ENCODE measurements at regions not wholly inside any gene's neighbourhood (a gene's known extent, or its start where the extent isn't known, plus 50 kb on each side); places are given as distances from the start of the nearest gene placed in this dataset.

DNA sequence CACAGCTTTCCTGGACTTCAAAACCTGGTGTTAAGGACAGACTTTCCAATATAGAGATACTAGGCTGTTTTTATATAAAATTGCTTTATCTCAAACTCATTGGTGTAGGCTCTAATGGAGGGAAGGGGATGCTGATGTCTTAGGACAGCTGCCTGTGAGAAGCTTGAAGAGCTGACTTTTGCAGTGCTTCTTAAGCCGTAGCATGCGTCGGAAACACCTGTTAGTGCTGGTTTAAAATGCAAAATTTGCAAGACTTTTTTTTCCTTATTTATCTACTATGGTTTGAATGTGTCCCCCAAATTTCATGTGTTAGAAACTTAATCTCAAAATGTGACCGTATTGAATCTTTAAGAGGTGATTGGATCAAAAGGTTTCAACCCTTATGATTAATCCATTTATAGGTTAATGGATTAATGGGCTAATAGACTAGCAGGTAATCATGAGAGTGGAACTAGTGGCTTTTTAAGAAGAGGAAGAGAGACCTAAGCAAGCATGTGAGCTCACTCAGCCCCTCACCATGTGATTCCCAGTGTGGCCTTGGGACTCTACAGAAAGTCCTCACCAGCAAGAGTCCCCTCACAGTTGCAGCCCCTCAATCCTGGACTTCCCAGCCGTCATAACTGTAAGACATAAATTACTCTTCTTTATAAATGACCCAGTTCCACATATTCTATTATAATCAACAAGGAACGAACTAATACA lies 60.9 kb upstream of the FUT8 start:
- no peaks in the 10 kb centered on the region for H3K9me3 ChIP-seq (ENCODE audit: control insufficient read depth in 4 of 4, insufficient read depth in 3 of 4, low read length in 3 of 4)
- no peak overlapping the region for H3K27ac ChIP-seq (ENCODE audit: low read depth in 1 of 2, low read length in 1 of 2)
- TF ChIP-seq, protein P1, sequence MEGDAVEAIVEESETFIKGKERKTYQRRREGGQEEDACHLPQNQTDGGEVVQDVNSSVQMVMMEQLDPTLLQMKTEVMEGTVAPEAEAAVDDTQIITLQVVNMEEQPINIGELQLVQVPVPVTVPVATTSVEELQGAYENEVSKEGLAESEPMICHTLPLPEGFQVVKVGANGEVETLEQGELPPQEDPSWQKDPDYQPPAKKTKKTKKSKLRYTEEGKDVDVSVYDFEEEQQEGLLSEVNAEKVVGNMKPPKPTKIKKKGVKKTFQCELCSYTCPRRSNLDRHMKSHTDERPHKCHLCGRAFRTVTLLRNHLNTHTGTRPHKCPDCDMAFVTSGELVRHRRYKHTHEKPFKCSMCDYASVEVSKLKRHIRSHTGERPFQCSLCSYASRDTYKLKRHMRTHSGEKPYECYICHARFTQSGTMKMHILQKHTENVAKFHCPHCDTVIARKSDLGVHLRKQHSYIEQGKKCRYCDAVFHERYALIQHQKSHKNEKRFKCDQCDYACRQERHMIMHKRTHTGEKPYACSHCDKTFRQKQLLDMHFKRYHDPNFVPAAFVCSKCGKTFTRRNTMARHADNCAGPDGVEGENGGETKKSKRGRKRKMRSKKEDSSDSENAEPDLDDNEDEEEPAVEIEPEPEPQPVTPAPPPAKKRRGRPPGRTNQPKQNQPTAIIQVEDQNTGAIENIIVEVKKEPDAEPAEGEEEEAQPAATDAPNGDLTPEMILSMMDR (IDR thresholded peaks at IDR 0.05; ENCODE audit: control extremely low read depth, extremely low read depth), result no peak
- H3K4me1 ChIP-seq (ENCODE audit: control insufficient read depth in 5 of 5, insufficient read depth in 5 of 5, low read length in 5 of 5), result peaks cover 0 to 10% (median 5%) of the 10 kb centered on the region in 5 donors
- DNase-seq, result no peak
- no peaks in the 10 kb centered on the region for H3K36me3 ChIP-seq (ENCODE audit: control insufficient read depth in 4 of 4, insufficient read depth in 4 of 4, low read length in 4 of 4)
- no peaks in the 10 kb centered on the region for H3K27me3 ChIP-seq (ENCODE audit: control insufficient read depth in 3 of 3, insufficient read depth in 3 of 3, low read length in 2 of 3)
- no peak overlapping the region for H3K4me3 ChIP-seq
- 90 to 91% methylated on average over 6 of the region's 6 CpGs for WGBS, 2 donors
- no peak for ATAC-seq (ENCODE audit: insufficient read depth, low FRiP score)
- H3K9ac ChIP-seq (ENCODE audit: insufficient read depth in 1 of 2, low read length in 2 of 2), result no peak overlapping the region

DNA sequence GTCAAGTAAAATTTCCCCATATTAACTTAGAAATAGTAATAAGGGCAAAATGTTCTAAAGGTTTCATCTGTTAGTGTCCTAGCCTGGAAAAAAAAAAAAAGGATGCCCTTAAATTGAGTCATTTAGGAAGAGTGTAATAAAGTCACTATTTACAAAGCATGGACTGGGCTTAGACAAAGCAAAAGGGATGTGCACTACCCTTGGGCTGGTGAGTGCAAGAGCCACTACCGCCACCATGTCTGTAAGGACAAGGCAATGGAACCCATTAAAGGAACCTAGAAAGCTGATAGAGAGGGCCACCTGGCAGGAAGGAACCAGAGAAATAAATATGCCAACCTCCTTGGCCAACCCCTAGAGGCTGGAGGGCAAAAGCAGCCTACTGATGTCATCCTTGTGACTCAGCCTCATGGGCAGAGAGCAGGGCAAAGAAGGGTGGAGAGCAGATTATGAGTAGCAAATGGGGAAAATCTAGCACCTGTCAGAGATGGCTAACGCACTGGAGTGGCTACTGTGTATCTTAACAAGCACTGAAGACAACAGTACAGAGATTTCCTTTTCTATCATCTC lies 59.5 kb upstream of the FUT8 start:
- Histone ChIP-seq H3K9me3 (ENCODE audit: control insufficient read depth in 4 of 4, insufficient read depth in 3 of 4, low read length in 3 of 4) (no peaks in the 10 kb centered on the region), H3K9ac (ENCODE audit: insufficient read depth in 1 of 2, low read length in 2 of 2) (no peak overlapping the region), H3K4me3 (no peak overlapping the region), H3K27me3 (ENCODE audit: control insufficient read depth in 3 of 3, insufficient read depth in 3 of 3, low read length in 2 of 3) (no peaks in the 10 kb centered on the region), H3K27ac (ENCODE audit: low read depth in 1 of 2, low read length in 1 of 2) (no peak overlapping the region), H3K36me3 (ENCODE audit: control insufficient read depth in 4 of 4, insufficient read depth in 4 of 4, low read length in 4 of 4) (no peaks in the 10 kb centered on the region), H3K4me1 (ENCODE audit: control insufficient read depth in 5 of 5, insufficient read depth in 5 of 5, low read length in 5 of 5) (peaks cover 0 to 10% (median under 1%) of the 10 kb centered on the region in 5 donors)
- ATAC-seq (ENCODE audit: insufficient read depth, low FRiP score), result no peak
- no peak for DNase-seq
- 84 to 89% methylated on average over 2 of the region's 2 CpGs for WGBS, 2 donors
- TF ChIP-seq, protein P1 (IDR thresholded peaks at IDR 0.05; ENCODE audit: control extremely low read depth, extremely low read depth), result no peak

DNA sequence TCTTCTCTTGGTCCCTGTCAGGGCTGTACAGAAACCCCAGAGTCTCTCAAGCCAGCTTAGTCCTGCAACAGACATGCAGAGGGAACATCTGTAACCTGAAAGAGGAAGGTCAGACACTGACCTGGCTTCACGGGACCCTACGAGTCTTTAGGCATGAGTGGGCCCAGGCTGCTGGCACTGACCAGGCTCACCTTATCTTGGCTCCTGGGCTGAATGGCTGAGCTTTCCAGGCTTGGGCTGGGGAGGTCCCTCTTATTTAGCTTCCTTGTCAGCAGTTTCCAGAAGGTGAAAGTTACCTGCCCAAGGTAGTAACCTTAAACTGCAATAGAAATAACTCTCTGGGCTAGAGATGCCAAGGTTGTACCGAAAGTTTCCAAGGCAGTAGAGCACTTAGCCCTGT lies 58.4 kb upstream of the FUT8 start:
- Histone ChIP-seq H3K4me3 (no peak overlapping the region), H3K9ac (ENCODE audit: insufficient read depth in 1 of 2, low read length in 2 of 2) (no peak overlapping the region), H3K36me3 (ENCODE audit: control insufficient read depth in 4 of 4, insufficient read depth in 4 of 4, low read length in 4 of 4) (no peaks in the 10 kb centered on the region), H3K4me1 (ENCODE audit: control insufficient read depth in 5 of 5, insufficient read depth in 5 of 5, low read length in 5 of 5) (peaks cover 0 to 10% (median 0%) of the 10 kb centered on the region in 5 donors), H3K9me3 (ENCODE audit: control insufficient read depth in 4 of 4, insufficient read depth in 3 of 4, low read length in 3 of 4) (no peaks in the 10 kb centered on the region), H3K27ac (ENCODE audit: low read depth in 1 of 2, low read length in 1 of 2) (no peak overlapping the region), H3K27me3 (ENCODE audit: control insufficient read depth in 3 of 3, insufficient read depth in 3 of 3, low read length in 2 of 3) (no peaks in the 10 kb centered on the region)
- DNase-seq (no peak), ATAC-seq (ENCODE audit: insufficient read depth, low FRiP score) (no peak)
- 92 to 98% methylated on average over 3 of the region's 3 CpGs for WGBS, 2 donors
- TF ChIP-seq, protein P1 (IDR thresholded peaks at IDR 0.05; ENCODE audit: control extremely low read depth, extremely low read depth), result no peak

Measured in lung (tissue), 11 donors.